PC-9 (cell line): ENCODE measurements at regions not wholly inside any gene's neighbourhood (a gene's known extent, or its start where the extent isn't known, plus 50 kb on each side); places are given as distances from the start of the nearest gene placed in this dataset.

Source experiments
- EZH2 ChIP-seq: fragments of 200-600 bp; sonication (generic); IDR thresholded peaks from 2 replicates; pipeline ENCODE4 v1.8.0; 2017; ENCODE audit warnings: antibody characterized with exemption, low read depth
- TF ChIP-seq, protein P1 (sequence below): fragments of 200-600 bp; sonication (generic); conservative IDR thresholded peaks from 2 replicates; pipeline ENCODE4 v1.6.1; 2017; ENCODE audit warnings: mixed run types, antibody characterized with exemption, mild to moderate bottlenecking, moderate library complexity

DNA sequence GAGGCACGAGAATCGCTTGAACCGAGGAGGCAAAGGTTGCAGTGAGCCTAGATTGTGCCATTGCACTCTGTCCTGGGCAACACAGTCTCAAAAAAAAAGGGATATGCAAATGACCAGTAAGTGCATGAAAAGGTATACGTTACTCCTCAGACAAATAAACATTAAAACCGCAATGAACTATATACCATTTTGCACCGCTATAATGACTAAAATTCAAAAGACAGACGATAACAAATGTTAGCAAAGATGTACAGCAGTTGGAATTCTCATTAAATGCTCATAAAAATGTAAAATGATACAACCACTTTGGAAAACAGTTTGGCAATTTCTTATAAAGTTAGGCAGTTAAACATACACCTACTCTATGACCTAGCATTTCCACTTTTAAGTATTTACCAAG lies 67.4 kb upstream of the MSH6 start:
- TF ChIP-seq, protein P1, sequence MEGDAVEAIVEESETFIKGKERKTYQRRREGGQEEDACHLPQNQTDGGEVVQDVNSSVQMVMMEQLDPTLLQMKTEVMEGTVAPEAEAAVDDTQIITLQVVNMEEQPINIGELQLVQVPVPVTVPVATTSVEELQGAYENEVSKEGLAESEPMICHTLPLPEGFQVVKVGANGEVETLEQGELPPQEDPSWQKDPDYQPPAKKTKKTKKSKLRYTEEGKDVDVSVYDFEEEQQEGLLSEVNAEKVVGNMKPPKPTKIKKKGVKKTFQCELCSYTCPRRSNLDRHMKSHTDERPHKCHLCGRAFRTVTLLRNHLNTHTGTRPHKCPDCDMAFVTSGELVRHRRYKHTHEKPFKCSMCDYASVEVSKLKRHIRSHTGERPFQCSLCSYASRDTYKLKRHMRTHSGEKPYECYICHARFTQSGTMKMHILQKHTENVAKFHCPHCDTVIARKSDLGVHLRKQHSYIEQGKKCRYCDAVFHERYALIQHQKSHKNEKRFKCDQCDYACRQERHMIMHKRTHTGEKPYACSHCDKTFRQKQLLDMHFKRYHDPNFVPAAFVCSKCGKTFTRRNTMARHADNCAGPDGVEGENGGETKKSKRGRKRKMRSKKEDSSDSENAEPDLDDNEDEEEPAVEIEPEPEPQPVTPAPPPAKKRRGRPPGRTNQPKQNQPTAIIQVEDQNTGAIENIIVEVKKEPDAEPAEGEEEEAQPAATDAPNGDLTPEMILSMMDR = no peak
- TF ChIP-seq EZH2 = no peak
